ENCODE measurements at regions not wholly inside any gene's neighbourhood (a gene's known extent, or its start where the extent isn't known, plus 50 kb on each side); places are given as distances from the start of the nearest gene placed in this dataset.

DNA sequence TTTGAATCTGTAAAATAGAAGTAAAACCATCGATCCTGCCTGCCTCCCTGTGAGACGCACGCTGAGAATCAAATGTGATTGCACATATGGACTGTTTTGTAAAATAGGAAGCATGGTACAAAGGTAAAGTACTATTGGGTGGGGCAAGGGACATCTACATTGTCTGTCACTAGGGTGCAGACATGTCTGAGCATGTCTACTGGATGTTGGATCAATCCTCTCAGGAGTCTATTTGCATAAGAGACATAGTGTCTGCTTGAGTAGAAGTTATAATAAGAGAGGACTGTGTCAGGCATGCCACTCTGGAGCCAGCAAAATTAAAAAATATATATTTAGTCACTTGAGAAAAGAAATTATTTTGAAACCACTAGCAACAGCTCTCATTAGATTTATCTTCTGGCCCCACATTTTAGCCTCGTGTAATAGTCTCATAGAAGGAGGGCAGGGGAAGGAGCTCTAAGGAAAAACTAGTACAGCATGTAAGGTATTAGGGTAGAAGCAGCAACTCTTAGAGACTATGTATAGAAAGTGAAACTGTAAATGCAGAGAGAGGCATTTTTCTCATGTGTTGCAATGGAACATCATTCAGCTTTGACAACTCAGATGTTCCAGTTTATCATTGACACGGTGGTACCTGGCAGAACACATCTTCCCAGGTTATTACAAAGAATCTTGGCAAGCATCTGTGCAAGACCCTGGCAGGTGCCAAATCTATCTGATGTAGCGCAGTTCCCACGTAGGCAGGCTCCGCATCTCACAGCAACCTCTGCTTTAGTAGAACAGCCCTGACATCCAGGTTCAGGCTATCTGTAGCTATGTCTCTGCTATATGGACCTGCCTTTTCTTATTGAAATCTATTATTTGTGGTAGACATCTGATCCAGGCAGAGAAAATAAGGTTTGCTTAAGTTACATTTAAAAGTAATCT is 85.2 kb upstream of the CHL1 start:
- Mint-ChIP-seq H3K36me3 (no peaks in the 10 kb centered on the region), H3K27me3 (ENCODE audit: low read depth in 2 of 2) (no peaks in the 10 kb centered on the region), H3K9me3 (peaks cover 14 to 16% of the 10 kb centered on the region in 2 donors), H3K27ac (no peak overlapping the region), H3K4me1 (no peaks in the 10 kb centered on the region), H3K4me3 (no peak overlapping the region)
- ATAC-seq, result no peak
- no peaks in the 10 kb centered on the region for H3K4me1 ChIP-seq (ENCODE audit: control insufficient read depth, insufficient read depth, low read length)
- WGBS (ENCODE audit: insufficient coverage), result 87% methylated on average over 8 of the region's 8 CpGs
- no peaks in the 10 kb centered on the region for H3K27me3 ChIP-seq (ENCODE audit: control insufficient read depth, insufficient read depth, low read length)
- intact Hi-C loops (cut with micrococcal nuclease), result no loop called here
- no peak for DNase-seq
- H3K27ac ChIP-seq (ENCODE audit: low read length), result no peak overlapping the region
- TF ChIP-seq, protein P1, sequence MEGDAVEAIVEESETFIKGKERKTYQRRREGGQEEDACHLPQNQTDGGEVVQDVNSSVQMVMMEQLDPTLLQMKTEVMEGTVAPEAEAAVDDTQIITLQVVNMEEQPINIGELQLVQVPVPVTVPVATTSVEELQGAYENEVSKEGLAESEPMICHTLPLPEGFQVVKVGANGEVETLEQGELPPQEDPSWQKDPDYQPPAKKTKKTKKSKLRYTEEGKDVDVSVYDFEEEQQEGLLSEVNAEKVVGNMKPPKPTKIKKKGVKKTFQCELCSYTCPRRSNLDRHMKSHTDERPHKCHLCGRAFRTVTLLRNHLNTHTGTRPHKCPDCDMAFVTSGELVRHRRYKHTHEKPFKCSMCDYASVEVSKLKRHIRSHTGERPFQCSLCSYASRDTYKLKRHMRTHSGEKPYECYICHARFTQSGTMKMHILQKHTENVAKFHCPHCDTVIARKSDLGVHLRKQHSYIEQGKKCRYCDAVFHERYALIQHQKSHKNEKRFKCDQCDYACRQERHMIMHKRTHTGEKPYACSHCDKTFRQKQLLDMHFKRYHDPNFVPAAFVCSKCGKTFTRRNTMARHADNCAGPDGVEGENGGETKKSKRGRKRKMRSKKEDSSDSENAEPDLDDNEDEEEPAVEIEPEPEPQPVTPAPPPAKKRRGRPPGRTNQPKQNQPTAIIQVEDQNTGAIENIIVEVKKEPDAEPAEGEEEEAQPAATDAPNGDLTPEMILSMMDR (IDR thresholded peaks at IDR 0.05), result no peak
- H3K9me3 ChIP-seq (ENCODE audit: control insufficient read depth, insufficient read depth, low read length), result no peaks in the 10 kb centered on the region
- no peaks in the 10 kb centered on the region for H3K36me3 ChIP-seq (ENCODE audit: control insufficient read depth, insufficient read depth, low read length)
- no peak overlapping the region for H3K4me3 ChIP-seq (ENCODE audit: low read length)

DNA sequence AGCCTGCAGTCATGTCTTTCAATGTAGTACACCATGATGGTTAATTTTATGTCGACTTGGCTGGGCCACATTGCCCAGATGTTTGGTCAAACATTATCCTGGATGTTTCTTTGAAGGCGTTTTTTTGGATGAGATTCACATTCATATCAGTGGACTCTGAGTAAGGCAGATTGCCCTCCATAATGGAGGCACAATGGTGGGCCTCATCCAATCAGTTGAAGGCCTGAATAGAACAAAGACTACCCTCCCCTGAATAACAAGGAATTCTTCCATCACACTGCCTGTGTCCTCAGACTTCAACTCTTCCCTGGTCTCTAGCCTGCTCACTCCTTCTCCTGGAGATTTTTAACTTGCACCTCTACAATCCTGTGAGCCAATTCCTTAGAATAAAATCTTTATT is 83.8 kb upstream of the CHL1 start:
- Histone ChIP-seq H3K4me3 (ENCODE audit: low read length) (no peak overlapping the region), H3K27ac (ENCODE audit: low read length) (no peak overlapping the region), H3K4me1 (ENCODE audit: control insufficient read depth, insufficient read depth, low read length) (no peaks in the 10 kb centered on the region), H3K27me3 (ENCODE audit: control insufficient read depth, insufficient read depth, low read length) (no peaks in the 10 kb centered on the region), H3K36me3 (ENCODE audit: control insufficient read depth, insufficient read depth, low read length) (no peaks in the 10 kb centered on the region), H3K9me3 (ENCODE audit: control insufficient read depth, insufficient read depth, low read length) (no peaks in the 10 kb centered on the region)
- TF ChIP-seq, protein P1 (IDR thresholded peaks at IDR 0.05), result no peak
- no peaks in the 10 kb centered on the region for H3K27me3 Mint-ChIP-seq (ENCODE audit: low read depth in 2 of 2)
- 69% methylated on average over 2 of the region's 2 CpGs for WGBS (ENCODE audit: insufficient coverage)
- no peaks in the 10 kb centered on the region for H3K36me3 Mint-ChIP-seq
- H3K4me3 Mint-ChIP-seq, result no peak overlapping the region
- intact Hi-C loops (cut with micrococcal nuclease), result no loop called here
- H3K27ac Mint-ChIP-seq, result no peak overlapping the region
- ATAC-seq (no peak), DNase-seq (no peak)
- H3K9me3 Mint-ChIP-seq, result peaks cover 14% of the 10 kb centered on the region in 2 donors
- no peaks in the 10 kb centered on the region for H3K4me1 Mint-ChIP-seq

DNA sequence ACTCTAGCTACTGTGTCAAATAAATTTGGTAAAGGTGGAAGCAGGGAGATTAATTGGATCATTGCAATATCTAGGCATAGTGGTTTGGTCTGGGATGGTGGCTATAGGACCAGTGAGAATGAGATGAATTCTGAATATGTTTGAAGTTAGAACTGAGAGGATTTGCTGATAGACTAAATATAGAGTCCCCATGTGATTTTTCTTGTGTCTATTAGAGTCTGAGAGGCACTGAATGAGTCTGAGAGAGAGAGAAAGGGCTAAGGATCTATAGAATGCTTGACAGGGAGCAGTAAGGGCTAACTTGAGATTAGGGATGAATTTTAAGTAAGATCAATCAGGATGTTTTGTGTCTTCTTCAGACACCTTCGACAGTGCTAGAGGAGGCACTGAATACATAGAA is 77.9 kb upstream of the CHL1 start:
- 71% methylated on average over 1 of the region's 1 CpG for WGBS (ENCODE audit: insufficient coverage)
- no peaks in the 10 kb centered on the region for H3K27me3 Mint-ChIP-seq (ENCODE audit: low read depth in 2 of 2)
- intact Hi-C loops (cut with micrococcal nuclease), result no loop called here

More for the DNA sequence above, 77.9 kb upstream of the CHL1 start:
- no peaks in the 10 kb centered on the region for H3K27me3 ChIP-seq (ENCODE audit: control insufficient read depth, insufficient read depth, low read length)
- TF ChIP-seq, protein P1 (IDR thresholded peaks at IDR 0.05), result no peak
- no peaks in the 10 kb centered on the region for H3K36me3 ChIP-seq (ENCODE audit: control insufficient read depth, insufficient read depth, low read length)
- no peak overlapping the region for H3K27ac ChIP-seq (ENCODE audit: low read length)
- DNase-seq (no peak), ATAC-seq (no peak)
- H3K4me3 Mint-ChIP-seq, result no peak overlapping the region
- peaks cover 4% of the 10 kb centered on the region for H3K9me3 ChIP-seq (ENCODE audit: control insufficient read depth, insufficient read depth, low read length)
- H3K27ac Mint-ChIP-seq, result no peak overlapping the region
- no peak overlapping the region for H3K4me3 ChIP-seq (ENCODE audit: low read length)
- H3K4me1 Mint-ChIP-seq, result no peaks in the 10 kb centered on the region
- peaks cover 4 to 6% of the 10 kb centered on the region in 2 donors for H3K9me3 Mint-ChIP-seq
- no peaks in the 10 kb centered on the region for H3K36me3 Mint-ChIP-seq
- no peaks in the 10 kb centered on the region for H3K4me1 ChIP-seq (ENCODE audit: control insufficient read depth, insufficient read depth, low read length)
